ENCODE measurements at regions not wholly inside any gene's neighbourhood (a gene's known extent, or its start where the extent isn't known, plus 50 kb on each side); places are given as distances from the start of the nearest gene placed in this dataset.

DNA sequence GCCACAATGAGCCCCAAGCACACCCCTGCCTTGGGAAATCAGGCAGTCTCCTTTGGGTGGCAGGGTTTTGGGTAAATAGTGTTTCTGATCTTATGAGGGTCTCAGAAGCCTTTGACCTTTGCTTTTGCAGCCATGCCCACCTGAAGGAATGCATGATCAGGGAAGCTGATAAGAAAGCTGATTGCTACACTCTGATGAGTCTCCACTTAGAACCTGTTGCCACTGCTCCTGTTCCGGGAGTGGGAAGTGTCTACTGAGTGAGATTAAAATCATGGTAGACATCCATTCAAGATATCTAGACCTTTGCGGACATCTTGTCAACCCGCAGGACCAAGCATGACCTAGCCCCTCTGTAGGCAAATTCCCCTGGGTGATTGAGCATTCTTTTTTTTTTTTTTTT, 282.6 kb downstream of the SKIDA1 start:
- TF ChIP-seq, protein P1, sequence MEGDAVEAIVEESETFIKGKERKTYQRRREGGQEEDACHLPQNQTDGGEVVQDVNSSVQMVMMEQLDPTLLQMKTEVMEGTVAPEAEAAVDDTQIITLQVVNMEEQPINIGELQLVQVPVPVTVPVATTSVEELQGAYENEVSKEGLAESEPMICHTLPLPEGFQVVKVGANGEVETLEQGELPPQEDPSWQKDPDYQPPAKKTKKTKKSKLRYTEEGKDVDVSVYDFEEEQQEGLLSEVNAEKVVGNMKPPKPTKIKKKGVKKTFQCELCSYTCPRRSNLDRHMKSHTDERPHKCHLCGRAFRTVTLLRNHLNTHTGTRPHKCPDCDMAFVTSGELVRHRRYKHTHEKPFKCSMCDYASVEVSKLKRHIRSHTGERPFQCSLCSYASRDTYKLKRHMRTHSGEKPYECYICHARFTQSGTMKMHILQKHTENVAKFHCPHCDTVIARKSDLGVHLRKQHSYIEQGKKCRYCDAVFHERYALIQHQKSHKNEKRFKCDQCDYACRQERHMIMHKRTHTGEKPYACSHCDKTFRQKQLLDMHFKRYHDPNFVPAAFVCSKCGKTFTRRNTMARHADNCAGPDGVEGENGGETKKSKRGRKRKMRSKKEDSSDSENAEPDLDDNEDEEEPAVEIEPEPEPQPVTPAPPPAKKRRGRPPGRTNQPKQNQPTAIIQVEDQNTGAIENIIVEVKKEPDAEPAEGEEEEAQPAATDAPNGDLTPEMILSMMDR (conservative IDR thresholded peaks at IDR 0.05 in 1 of 2, IDR thresholded peaks at IDR 0.05 in 1 of 2; ENCODE audit: low read depth in 1 of 2, low read length in 2 of 2) = no peak
- no peak for TF ChIP-seq EZH2 (IDR thresholded peaks at IDR 0.05; ENCODE audit: low read length, missing control alignments)
